ENCODE measurements at regions not wholly inside any gene's neighbourhood (a gene's known extent, or its start where the extent isn't known, plus 50 kb on each side); places are given as distances from the start of the nearest gene placed in this dataset.
"Not testable (repeated sequence)": the region's sequence is repeated elsewhere in the genome, so short reads cannot be mapped to it uniquely, and the experiment has no call there.

GRCh38 chr1:220453371-220453770 lies 74.6 kb upstream of the MARK1 start:
- no peak for TF ChIP-seq CTCF (IDR thresholded peaks at IDR 0.05; ENCODE audit: low read depth, low read length, missing control alignments)
- H3K4me3 ChIP-seq (ENCODE audit: low read depth, low read length), result no peak overlapping the region
- no peak for DNase-seq (ENCODE audit: low read depth)

DNA sequence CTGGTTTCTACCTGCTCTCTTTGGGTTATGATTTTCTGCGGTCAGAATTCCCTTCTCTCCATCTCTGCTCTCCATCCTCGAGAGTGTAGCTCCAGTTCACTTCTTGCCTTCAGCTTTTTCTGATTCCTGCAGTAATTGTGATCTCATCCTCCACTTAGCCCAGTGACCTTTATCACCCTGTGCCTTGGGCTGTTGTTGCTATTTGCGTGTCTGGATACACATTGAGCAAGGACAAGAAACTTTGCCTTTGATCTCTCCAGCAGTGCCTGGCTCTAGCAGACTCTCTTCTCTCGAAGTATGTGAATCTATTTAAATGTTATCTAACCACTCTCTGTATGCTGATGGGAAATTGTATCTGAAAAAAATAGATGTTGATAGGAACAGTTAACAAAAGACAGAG lies 76.4 kb upstream of the MARK1 start:
- no peak for DNase-seq (ENCODE audit: low read depth)
- no peak for TF ChIP-seq CTCF (IDR thresholded peaks at IDR 0.05; ENCODE audit: low read depth, low read length, missing control alignments)
- H3K4me3 ChIP-seq (ENCODE audit: low read depth, low read length), result no peak overlapping the region

GRCh38 chr1:220450927-220451326 lies 77.0 kb upstream of the MARK1 start:
- DNase-seq (ENCODE audit: low read depth), result no peak
- no peak for TF ChIP-seq CTCF (IDR thresholded peaks at IDR 0.05; ENCODE audit: low read depth, low read length, missing control alignments)

DNA sequence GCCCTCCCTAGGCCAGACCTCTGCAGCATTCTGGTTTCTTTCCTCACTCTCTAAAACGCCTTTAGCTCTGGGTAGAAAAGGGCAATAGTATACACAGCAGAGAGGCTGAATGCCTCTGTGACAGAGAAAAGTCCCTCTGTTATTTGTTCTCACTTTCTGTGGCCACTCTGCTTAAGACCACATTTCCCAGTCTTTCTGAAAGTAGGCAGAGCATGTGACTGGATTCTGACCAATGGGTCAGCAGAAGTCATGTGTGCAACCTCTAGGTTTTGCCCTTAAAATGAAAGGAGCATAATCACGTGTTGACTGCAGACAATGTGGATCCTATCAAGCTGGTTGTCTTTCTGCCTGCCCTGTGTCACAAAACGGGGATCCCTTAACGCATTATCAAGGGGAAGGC lies 79.7 kb upstream of the MARK1 start:
- H3K4me3 ChIP-seq (ENCODE audit: low read depth, low read length), result no peak overlapping the region
- no peak for TF ChIP-seq CTCF (IDR thresholded peaks at IDR 0.05; ENCODE audit: low read depth, low read length, missing control alignments)
- DNase-seq (ENCODE audit: low read depth), result no peak

More at GRCh38 chr1:220450927-220451326, 77.0 kb upstream of the MARK1 start:
- H3K4me3 ChIP-seq (ENCODE audit: low read depth, low read length), result no peak overlapping the region

GRCh38 chr1:220444586-220444985 lies 83.3 kb upstream of the MARK1 start:
- not testable (repeated sequence) for DNase-seq (ENCODE audit: low read depth); H3K4me3 ChIP-seq (ENCODE audit: low read depth, low read length)

- no peak overlapping the region for H3K4me3 ChIP-seq (ENCODE audit: low read depth, low read length)
- no peak for DNase-seq (ENCODE audit: low read depth)
- TF ChIP-seq CTCF (IDR thresholded peaks at IDR 0.05; ENCODE audit: low read depth, low read length, missing control alignments), result no peak
Observed at GRCh38 chr1:220441211-220441610, 86.7 kb upstream of the MARK1 start.

DNA sequence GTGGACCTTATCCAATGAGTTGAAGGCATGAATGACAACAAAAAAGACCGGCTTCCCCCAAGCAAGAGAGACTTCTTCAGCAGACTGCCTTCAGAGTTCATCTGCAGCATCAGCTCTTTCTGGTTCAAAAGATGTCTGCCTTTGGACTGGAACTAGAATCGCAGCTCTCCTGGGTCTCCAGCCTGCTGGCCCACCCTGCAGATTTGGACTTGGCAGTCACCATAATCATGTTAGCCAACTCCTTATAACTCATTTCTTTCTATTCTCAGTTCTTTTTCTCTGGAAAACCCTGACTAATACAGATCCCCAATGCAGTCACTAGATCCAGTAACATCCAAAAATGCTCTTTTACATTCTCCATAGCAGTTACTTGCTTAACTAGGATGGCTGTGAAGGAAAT lies 89.2 kb upstream of the MARK1 start:
- DNase-seq (ENCODE audit: low read depth), result no peak
- TF ChIP-seq CTCF (IDR thresholded peaks at IDR 0.05; ENCODE audit: low read depth, low read length, missing control alignments), result no peak
- H3K4me3 ChIP-seq (ENCODE audit: low read depth, low read length), result no peak overlapping the region

DNA sequence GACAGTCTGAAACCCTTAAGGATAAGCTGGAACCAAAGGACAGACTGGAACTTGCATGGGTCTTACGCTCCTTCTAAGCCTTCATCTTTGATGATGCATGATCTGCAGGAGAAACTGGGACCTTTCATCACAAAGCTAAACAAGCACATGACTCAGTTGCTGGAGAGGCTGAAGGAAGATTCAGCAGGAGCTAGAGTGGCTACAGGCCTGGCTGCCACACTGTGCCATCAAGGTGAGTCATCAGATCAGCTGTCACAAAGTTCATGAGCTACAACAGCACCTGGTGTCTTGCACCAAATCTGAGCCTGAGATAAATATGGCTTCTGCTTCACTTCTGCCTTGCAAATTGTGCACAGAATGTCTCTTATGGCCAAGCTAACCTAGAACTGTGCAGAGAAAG lies 95.5 kb upstream of the MARK1 start:
- DNase-seq (ENCODE audit: low read depth), result no peak
- TF ChIP-seq CTCF (IDR thresholded peaks at IDR 0.05; ENCODE audit: low read depth, low read length, missing control alignments), result no peak
- H3K4me3 ChIP-seq (ENCODE audit: low read depth, low read length), result no peak overlapping the region
